H1 (cell line): ENCODE measurements at regions not wholly inside any gene's neighbourhood (a gene's known extent, or its start where the extent isn't known, plus 50 kb on each side); places are given as distances from the start of the nearest gene placed in this dataset.

Experiments used
- CTCF ChIA-PET: fragments of 300-600 bp; sonication (Branson Sonifier 250); formaldehyde crosslinking; loops from one replicate; lab custom pipeline; 2021; ENCODE audit not compliant: partially characterized antibody; lab: Charles Lee
- POLR2A ChIA-PET: fragments of 300-600 bp; sonication (Branson Sonifier 250); formaldehyde crosslinking; loops from one replicate; lab custom pipeline; 2021; ENCODE audit warnings: inconsistent platforms; ENCODE audit not compliant: partially characterized antibody; lab: Charles Lee
- DNase-seq, 2 experiments: peaks; one replicate each; pipeline versions ENCODE4 v3.0.0 to v3.0.0-alpha.2; 2010 to 2022; ENCODE audit warnings: low spot score in 2 of 2, low read depth in 1 of 2, mixed read lengths in 1 of 2
- FAIRE-seq: peaks from 2 replicates; lab custom pipeline; 2011; peaks lifted over from hg19 to GRCh38; lab: Jason Lieb, UNC
- H2AFZ ChIP-seq: 2 replicates; pipeline ENCODE4 v1.8.1; 2012; ENCODE audit warnings: low read length, inconsistent platforms
- H2AK5ac ChIP-seq: 2 replicates; pipeline ENCODE4 v1.6.1; 2013; ENCODE audit warnings: low read depth, low read length
- H2BK120ac ChIP-seq: replicated peaks from 2 replicates; pipeline ENCODE3; 2013; ENCODE audit warnings: low read depth, low read length, inconsistent platforms
- H2BK12ac ChIP-seq: 2 replicates; pipeline ENCODE4 v1.6.1; 2013; ENCODE audit warnings: low read depth, low read length
- H2BK15ac ChIP-seq: 2 replicates; pipeline ENCODE4 v1.6.1; 2013; ENCODE audit warnings: low read length
- H2BK20ac ChIP-seq: 2 replicates; pipeline ENCODE4 v1.6.1; 2013; ENCODE audit warnings: low read length
- H2BK5ac ChIP-seq: 2 replicates; pipeline ENCODE4 v1.6.1; 2013; ENCODE audit warnings: low read depth, low read length
- H3K14ac ChIP-seq: 2 replicates; pipeline ENCODE4 v1.6.1; 2013; ENCODE audit warnings: inconsistent platforms; ENCODE audit not compliant: insufficient read length
- H3K18ac ChIP-seq: 2 replicates; pipeline ENCODE4 v1.6.1; 2013; ENCODE audit warnings: low read length; ENCODE audit errors: extremely low read depth
- H3K23ac ChIP-seq: 2 replicates; pipeline ENCODE4 v1.6.1; 2013; ENCODE audit warnings: inconsistent platforms; ENCODE audit not compliant: insufficient read length
- H3K23me2 ChIP-seq: 2 replicates; pipeline ENCODE4 v1.6.1; 2013; ENCODE audit warnings: low read depth, low read length
- H3K27ac ChIP-seq: 2 replicates; pipeline ENCODE4 v1.6.1; 2011; ENCODE audit warnings: low read depth, low read length, inconsistent platforms
- H3K27me3 ChIP-seq, 4 experiments: replicated peaks in 1 of 4; 1 replicate in 1 of 4; 2 replicates in 3 of 4; pipeline versions ENCODE4 v1.6.1 to v1.8.1; 2011 to 2013; ENCODE audit warnings: low read length in 3 of 4, mild to moderate bottlenecking in 3 of 4, inconsistent platforms in 2 of 4, mixed read lengths in 2 of 4, moderate library complexity in 1 of 4; ENCODE audit not compliant: control insufficient read depth in 3 of 4, insufficient read depth in 3 of 4; ENCODE audit errors: extremely low read depth in 1 of 4
- H3K36me3 ChIP-seq, 4 experiments: 2 replicates each; pipeline versions ENCODE4 v1.6.1 to v1.8.1; 2011 to 2013; ENCODE audit warnings: mild to moderate bottlenecking in 4 of 4, low read length in 3 of 4, moderate library complexity in 2 of 4, control low read depth in 1 of 4, inconsistent platforms in 1 of 4; ENCODE audit not compliant: insufficient read depth in 4 of 4, control insufficient read depth in 2 of 4
- H3K4ac ChIP-seq: replicated peaks from 2 replicates; pipeline ENCODE3; 2013; ENCODE audit warnings: low read length, low read depth, mixed read lengths, inconsistent platforms; ENCODE audit not compliant: insufficient read length
- H3K4me1 ChIP-seq, 4 experiments: replicated peaks in 1 of 4; 1 replicate in 1 of 4; 2 replicates in 3 of 4; pipeline versions ENCODE4 v1.6.1 to v1.8.1; 2011 to 2013; ENCODE audit warnings: low read length in 3 of 4, inconsistent platforms in 2 of 4, mixed read lengths in 1 of 4; ENCODE audit not compliant: insufficient read depth in 4 of 4, control insufficient read depth in 3 of 4
- H3K4me2 ChIP-seq, 2 experiments: 2 replicates each; pipeline versions ENCODE4 v1.6.1 to v1.8.1; 2011 to 2013; ENCODE audit warnings: low read depth in 2 of 2, low read length in 2 of 2, control low read depth in 1 of 2, inconsistent platforms in 1 of 2, mild to moderate bottlenecking in 1 of 2; ENCODE audit not compliant: insufficient read depth in 1 of 2
- H3K4me3 ChIP-seq, 4 experiments: fragments of 200-600, 300-600 bp in 1 of 4; sonication (generic), shearing (Covaris generic), sonication (Bioruptor Twin) in 1 of 4; 2 replicates each; pipeline versions ENCODE4 v1.5.1 to v1.8.1; 2011 to 2016; ENCODE audit warnings: low read length in 4 of 4, low read depth in 3 of 4, control low read depth in 2 of 4, inconsistent platforms in 2 of 4, mild to moderate bottlenecking in 2 of 4, mixed read lengths in 1 of 4, moderate library complexity in 1 of 4; ENCODE audit not compliant: insufficient read depth in 2 of 4; ENCODE audit errors: extremely low read depth in 1 of 4
- H3K56ac ChIP-seq: replicated peaks from 2 replicates; pipeline ENCODE3; 2013; ENCODE audit warnings: low read depth, mild to moderate bottlenecking, mixed read lengths, low read length, inconsistent platforms; ENCODE audit not compliant: insufficient read length
- H3K79me1 ChIP-seq: 2 replicates; pipeline ENCODE4 v1.6.1; 2013; ENCODE audit warnings: low read depth, low read length, control low read depth
- H3K79me2 ChIP-seq, 2 experiments: 2 replicates each; pipeline versions ENCODE4 v1.6.1 to v1.8.1; 2012 to 2013; ENCODE audit warnings: low read length in 2 of 2, mild to moderate bottlenecking in 2 of 2, inconsistent platforms in 1 of 2; ENCODE audit not compliant: insufficient read depth in 2 of 2, control insufficient read depth in 1 of 2
- H3K9ac ChIP-seq, 4 experiments: replicated peaks in 1 of 4; 1 replicate in 1 of 4; 2 replicates in 3 of 4; pipeline versions ENCODE4 v1.6.1 to v1.8.1; 2011 to 2013; ENCODE audit warnings: low read depth in 3 of 4, low read length in 3 of 4, control low read depth in 2 of 4, mild to moderate bottlenecking in 2 of 4, moderate library complexity in 2 of 4, inconsistent platforms in 1 of 4; ENCODE audit errors: extremely low read depth in 1 of 4
- H3K9me3 ChIP-seq, 2 experiments: 2 replicates each; pipeline versions ENCODE4 v1.6.1 to v1.8.1; 2012 to 2013; ENCODE audit warnings: mild to moderate bottlenecking in 2 of 2, moderate library complexity in 2 of 2, control low read depth in 1 of 2, inconsistent platforms in 1 of 2, low read depth in 1 of 2, low read length in 1 of 2, mixed read lengths in 1 of 2; ENCODE audit not compliant: insufficient read depth in 2 of 2
- H4K20me1 ChIP-seq, 2 experiments: replicated peaks in 1 of 2; 2 replicates each; pipeline versions ENCODE3 to v1.8.1; 2011 to 2013; ENCODE audit warnings: inconsistent platforms in 2 of 2, low read length in 2 of 2, mild to moderate bottlenecking in 1 of 2; ENCODE audit not compliant: insufficient read depth in 2 of 2, control insufficient read depth in 1 of 2
- H4K5ac ChIP-seq: 2 replicates; pipeline ENCODE4 v1.6.1; 2013; ENCODE audit warnings: low read length, low read depth, mixed read lengths, inconsistent platforms; ENCODE audit not compliant: insufficient read length
- H4K8ac ChIP-seq: 2 replicates; pipeline ENCODE4 v1.8.0; 2013; ENCODE audit warnings: mild to moderate bottlenecking, moderate library complexity, low read length, inconsistent platforms; ENCODE audit not compliant: insufficient read depth; ENCODE audit errors: extremely low read depth
- H4K91ac ChIP-seq: replicated peaks from 2 replicates; pipeline ENCODE3; 2013; ENCODE audit warnings: low read length, mixed read lengths, inconsistent platforms; ENCODE audit not compliant: insufficient read length
- BCL11A ChIP-seq, 2 experiments: IDR thresholded peaks; one replicate each; pipeline ENCODE4 v1.6.1; 2011; ENCODE audit warnings: low read depth in 2 of 2, low read length in 2 of 2, mild to moderate bottlenecking in 2 of 2
- CREB1 ChIP-seq: IDR thresholded peaks from 2 replicates; pipeline ENCODE4 v1.6.1; 2012; ENCODE audit warnings: inconsistent platforms
- EGR1 ChIP-seq: IDR thresholded peaks from 2 replicates; pipeline ENCODE4 v1.6.1; 2011; ENCODE audit warnings: low read depth, low read length, borderline replicate concordance
- EZH2 ChIP-seq: fragments of 200-600 bp; sonication (generic); IDR thresholded peaks from 2 replicates; pipeline ENCODE4 v1.7.1; 2012; ENCODE audit warnings: low read depth, mild to moderate bottlenecking, moderate library complexity, low read length, inconsistent platforms; ENCODE audit not compliant: severe bottlenecking
- JUND ChIP-seq: IDR thresholded peaks from 2 replicates; pipeline ENCODE4 v1.6.1; 2011; ENCODE audit warnings: mild to moderate bottlenecking, improper control_type of control experiment, low read length
- KDM4A ChIP-seq: IDR thresholded peaks from one replicate; pipeline ENCODE4 v1.7.1; 2012; ENCODE audit warnings: low read depth, mild to moderate bottlenecking, moderate library complexity, low read length, inconsistent platforms; ENCODE audit not compliant: severe bottlenecking
- POLR2A ChIP-seq, 2 experiments: IDR thresholded peaks; 1 replicate in 1 of 2; 2 replicates in 1 of 2; pipeline ENCODE4 v1.6.1; 2011; ENCODE audit warnings: low read depth in 2 of 2, low read length in 2 of 2, mild to moderate bottlenecking in 2 of 2; ENCODE audit errors: control extremely low read depth in 1 of 2
- POU5F1 ChIP-seq: IDR thresholded peaks from 2 replicates; pipeline ENCODE4 v1.6.1; 2011; ENCODE audit warnings: low read depth, mild to moderate bottlenecking, low read length, moderate library complexity
- RBBP5 ChIP-seq: IDR thresholded peaks from 2 replicates; pipeline ENCODE4 v1.7.1; 2012; ENCODE audit warnings: low read depth, mild to moderate bottlenecking, inconsistent platforms, low read length, moderate library complexity, borderline replicate concordance
- RFX5 ChIP-seq: IDR thresholded peaks from 2 replicates; pipeline ENCODE4 v1.6.1; 2011; ENCODE audit warnings: low read depth, low read length, improper control_type of control experiment, borderline replicate concordance
- SIRT6 ChIP-seq: IDR thresholded peaks from one replicate; pipeline ENCODE4 v1.7.1; 2012; ENCODE audit warnings: low read length, inconsistent platforms
- SP2 ChIP-seq: IDR thresholded peaks from 2 replicates; pipeline ENCODE4 v1.6.1; 2012; ENCODE audit warnings: mild to moderate bottlenecking, low read length, inconsistent platforms
- TEAD4 ChIP-seq: IDR thresholded peaks from 2 replicates; pipeline ENCODE4 v1.6.1; 2012; ENCODE audit warnings: low read depth, low read length, inconsistent platforms, mixed read lengths
- ZNF274 ChIP-seq: IDR thresholded peaks from 2 replicates; pipeline ENCODE4 v1.7.0; 2012; ENCODE audit warnings: low read length, borderline replicate concordance; ENCODE audit errors: extremely low read depth
- WGBS, 2 experiments: shearing (Covaris generic) in 1 of 2; methylation state at CpG; one replicate each; pipeline versions ENCODE4 v1.1.6 to v1.1.7; 2013 to 2015; ENCODE audit warnings: low lambda C conversion rate in 2 of 2, mixed read lengths in 2 of 2, inconsistent platforms in 1 of 2, low coverage in 1 of 2, missing lambda C conversion rate in 1 of 2; ENCODE audit not compliant: insufficient replicate concordance in 2 of 2, insufficient coverage in 1 of 2, insufficient read length in 1 of 2; ENCODE audit errors: extremely low coverage in 1 of 2, missing lambda C conversion rate in 1 of 2; 5-methylcytosine and 5-hydroxymethylcytosine counted together
- TF ChIP-seq, protein P1 (sequence below): IDR thresholded peaks from 2 replicates; pipeline ENCODE4 v1.6.1; 2012; ENCODE audit warnings: low read length, inconsistent platforms

DNA sequence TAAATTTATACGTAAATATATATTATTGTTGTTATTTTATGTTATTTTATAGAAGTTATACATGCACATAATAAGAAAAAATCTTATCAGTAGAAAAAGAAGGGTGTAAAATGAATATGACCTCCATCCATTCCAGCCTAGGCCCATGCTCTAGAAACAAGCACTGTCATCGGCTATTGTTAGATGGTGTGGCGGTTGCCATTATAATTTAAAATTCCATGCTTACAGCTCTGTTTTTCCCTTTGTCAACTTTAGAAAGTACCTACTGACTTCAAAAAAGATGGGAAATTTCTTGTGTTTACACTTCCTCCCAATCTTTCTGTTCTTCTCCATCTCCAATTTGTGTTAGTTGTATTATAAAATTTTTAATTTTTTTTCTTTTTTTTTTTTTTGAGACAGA is 61.9 kb upstream of the RDX start:
- Histone ChIP-seq H3K23me2 (no peaks in the 10 kb centered on the region; the same call in 1 of the 2 replicates), H3K4me3 (no peak overlapping the region), H3K27ac (no peak overlapping the region), H3K36me3 (no peaks in the 10 kb centered on the region), H2BK20ac (no peak overlapping the region), H2AFZ (no peak overlapping the region), H2BK5ac (no peak overlapping the region), H3K18ac (no peak overlapping the region), H2BK12ac (no peak overlapping the region), H2AK5ac (no peak overlapping the region), H3K79me2 (no peaks in the 10 kb centered on the region), H3K27me3 (no peaks in the 10 kb centered on the region), H3K4me2 (no peak overlapping the region), H3K79me1 (no peaks in the 10 kb centered on the region), H3K4me1 (peaks cover 2 to 6% (median 5%) of the 10 kb centered on the region in 4 experiments; a peak in 4 of 7 replicates), H4K91ac (no peak overlapping the region), H3K4ac (no peak overlapping the region), H2BK15ac (no peak overlapping the region), H4K5ac (no peak overlapping the region), H3K9ac (no peak overlapping the region), H3K56ac (no peak overlapping the region), H4K8ac (no peak overlapping the region), H3K23ac (no peak overlapping the region), H2BK120ac (no peak overlapping the region), H3K14ac (no peak overlapping the region), H3K9me3 (no peaks in the 10 kb centered on the region), H4K20me1 (no peaks in the 10 kb centered on the region)
- FAIRE-seq, result no peak
- ChIA-PET CTCF (interaction anchor here (1.3 kb wide), 1 partner anchor 32 kb away, joined by 3 read pairs; no protein-coding TSS in a partner anchor), POLR2A (no interaction called here)
- WGBS, 2 experiments, result 88% methylated on average over 3 of the region's 3 CpGs; no CpG with 5 or more reads in 1 of the 2 experiments
- no peak for DNase-seq
- TF ChIP-seq SP2 (no peak), ZNF274 (no peak), CREB1 (no peak), RBBP5 (no peak), POLR2A (IDR thresholded peaks at IDR 0.05; ENCODE audit: control extremely low read depth in 1 of 2, low read depth in 2 of 2, low read length in 2 of 2) (no peak), RFX5 (no peak), POU5F1 (no peak), SIRT6 (no peak), EZH2 (no peak), TEAD4 (no peak), EGR1 (no peak), BCL11A (IDR thresholded peaks at IDR 0.05; ENCODE audit: low read depth in 2 of 2, low read length in 2 of 2) (no peak), JUND (no peak), KDM4A (no peak)
- TF ChIP-seq, protein P1, sequence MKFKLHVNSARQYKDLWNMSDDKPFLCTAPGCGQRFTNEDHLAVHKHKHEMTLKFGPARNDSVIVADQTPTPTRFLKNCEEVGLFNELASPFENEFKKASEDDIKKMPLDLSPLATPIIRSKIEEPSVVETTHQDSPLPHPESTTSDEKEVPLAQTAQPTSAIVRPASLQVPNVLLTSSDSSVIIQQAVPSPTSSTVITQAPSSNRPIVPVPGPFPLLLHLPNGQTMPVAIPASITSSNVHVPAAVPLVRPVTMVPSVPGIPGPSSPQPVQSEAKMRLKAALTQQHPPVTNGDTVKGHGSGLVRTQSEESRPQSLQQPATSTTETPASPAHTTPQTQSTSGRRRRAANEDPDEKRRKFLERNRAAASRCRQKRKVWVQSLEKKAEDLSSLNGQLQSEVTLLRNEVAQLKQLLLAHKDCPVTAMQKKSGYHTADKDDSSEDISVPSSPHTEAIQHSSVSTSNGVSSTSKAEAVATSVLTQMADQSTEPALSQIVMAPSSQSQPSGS, result no peak
